ENCODE measurements at regions not wholly inside any gene's neighbourhood (a gene's known extent, or its start where the extent isn't known, plus 50 kb on each side); places are given as distances from the start of the nearest gene placed in this dataset.

- Histone ChIP-seq H3K27ac (ENCODE audit: low read depth, low read length, poor library complexity, severe bottlenecking) (no peak overlapping the region), H3K27me3 (ENCODE audit: insufficient read depth, low read length) (no peaks in the 10 kb centered on the region), H3K9me3 (ENCODE audit: low read length) (no peaks in the 10 kb centered on the region), H3K4me3 (ENCODE audit: low read depth, low read length, poor library complexity, severe bottlenecking) (no peak overlapping the region), H3F3A (ENCODE audit: insufficient read depth, low read length) (no peaks in the 10 kb centered on the region), H3K79me2 (ENCODE audit: insufficient read depth, low read length) (no peaks in the 10 kb centered on the region), H3K36me3 (ENCODE audit: insufficient read depth, low read length) (no peaks in the 10 kb centered on the region), H3K9ac (ENCODE audit: low read length) (no peak overlapping the region), H4K20me1 (ENCODE audit: insufficient read depth, low read length) (no peaks in the 10 kb centered on the region), H3K9me2 (ENCODE audit: low read depth, low read length) (no peaks in the 10 kb centered on the region), H2AFZ (ENCODE audit: low read length) (no peak overlapping the region), H3K4me2 (ENCODE audit: low read length) (no peak overlapping the region), H3K4me1 (ENCODE audit: insufficient read depth, low read length, severe bottlenecking) (no peaks in the 10 kb centered on the region)
- TF ChIP-seq CTCF (IDR thresholded peaks at IDR 0.05; ENCODE audit: low read length) (no peak), EZH2 (IDR thresholded peaks at IDR 0.05; ENCODE audit: borderline replicate concordance, low read length) (no peak)
These were observed 244.3 kb upstream of the NR2F2 start for GRCh38 chr15:96086164-96086563.

DNA sequence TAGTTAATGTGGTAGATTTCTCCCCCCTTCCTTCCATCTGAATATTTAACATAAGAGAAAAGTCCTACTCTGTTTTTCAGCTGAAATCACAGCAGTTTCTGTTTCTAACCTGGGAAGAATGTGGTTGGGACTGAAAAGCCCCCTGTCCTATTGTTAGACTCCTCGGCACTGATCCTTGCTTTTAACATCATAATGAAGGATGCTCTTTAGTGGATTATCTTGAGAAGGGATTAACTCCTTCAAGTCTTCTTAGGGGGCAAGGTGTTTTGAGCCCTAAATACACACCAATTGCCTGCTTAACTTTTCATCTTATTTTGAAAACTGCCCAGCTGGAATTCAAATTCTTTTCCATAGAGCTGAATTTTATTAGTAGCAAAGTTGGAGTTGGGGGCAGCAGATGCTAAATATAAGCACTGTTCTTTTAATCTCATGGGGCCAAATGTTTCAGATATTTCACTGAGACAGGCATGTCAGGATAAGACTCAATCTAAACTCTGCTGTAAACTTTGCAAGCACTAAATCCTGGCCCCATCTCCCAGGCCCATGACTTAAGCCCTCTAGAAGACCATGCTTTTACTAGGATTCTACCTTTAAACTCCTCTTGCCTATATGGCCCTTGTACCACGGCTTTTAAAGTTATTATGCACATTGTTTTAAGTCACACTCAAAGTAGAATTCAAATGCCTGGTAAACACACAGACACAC is 243.2 kb upstream of the NR2F2 start:
- Histone ChIP-seq H3K27ac (ENCODE audit: low read depth, low read length, poor library complexity, severe bottlenecking) (no peak overlapping the region), H3F3A (ENCODE audit: insufficient read depth, low read length) (no peaks in the 10 kb centered on the region), H3K4me1 (ENCODE audit: insufficient read depth, low read length, severe bottlenecking) (no peaks in the 10 kb centered on the region), H4K20me1 (ENCODE audit: insufficient read depth, low read length) (no peaks in the 10 kb centered on the region), H3K9me2 (ENCODE audit: low read depth, low read length) (no peaks in the 10 kb centered on the region), H3K4me3 (ENCODE audit: low read depth, low read length, poor library complexity, severe bottlenecking) (no peak overlapping the region), H2AFZ (ENCODE audit: low read length) (no peak overlapping the region), H3K27me3 (ENCODE audit: insufficient read depth, low read length) (no peaks in the 10 kb centered on the region), H3K4me2 (ENCODE audit: low read length) (no peak overlapping the region), H3K79me2 (ENCODE audit: insufficient read depth, low read length) (no peaks in the 10 kb centered on the region), H3K36me3 (ENCODE audit: insufficient read depth, low read length) (no peaks in the 10 kb centered on the region), H3K9me3 (ENCODE audit: low read length) (no peaks in the 10 kb centered on the region), H3K9ac (ENCODE audit: low read length) (no peak overlapping the region)
- no peak for TF ChIP-seq CTCF (IDR thresholded peaks at IDR 0.05; ENCODE audit: low read length)
- no peak for TF ChIP-seq EZH2 (IDR thresholded peaks at IDR 0.05; ENCODE audit: borderline replicate concordance, low read length)

- H2AFZ ChIP-seq (ENCODE audit: low read length) = no peak overlapping the region
- H3K36me3 ChIP-seq (ENCODE audit: insufficient read depth, low read length) = no peaks in the 10 kb centered on the region
- no peaks in the 10 kb centered on the region for H3F3A ChIP-seq (ENCODE audit: insufficient read depth, low read length)
- H3K4me1 ChIP-seq (ENCODE audit: insufficient read depth, low read length, severe bottlenecking) = no peaks in the 10 kb centered on the region
- H3K9ac ChIP-seq (ENCODE audit: low read length) = no peak overlapping the region
- no peaks in the 10 kb centered on the region for H3K9me2 ChIP-seq (ENCODE audit: low read depth, low read length)
- H3K4me2 ChIP-seq (ENCODE audit: low read length) = no peak overlapping the region
- no peaks in the 10 kb centered on the region for H4K20me1 ChIP-seq (ENCODE audit: insufficient read depth, low read length)
- TF ChIP-seq EZH2 (IDR thresholded peaks at IDR 0.05; ENCODE audit: borderline replicate concordance, low read length) (no peak), CTCF (IDR thresholded peaks at IDR 0.05; ENCODE audit: low read length) (no peak)
- H3K9me3 ChIP-seq (ENCODE audit: low read length) = no peaks in the 10 kb centered on the region
- H3K79me2 ChIP-seq (ENCODE audit: insufficient read depth, low read length) = no peaks in the 10 kb centered on the region
- H3K4me3 ChIP-seq (ENCODE audit: low read depth, low read length, poor library complexity, severe bottlenecking) = no peak overlapping the region
- H3K27me3 ChIP-seq (ENCODE audit: insufficient read depth, low read length) = no peaks in the 10 kb centered on the region
- no peak overlapping the region for H3K27ac ChIP-seq (ENCODE audit: low read depth, low read length, poor library complexity, severe bottlenecking)
These were observed 241.8 kb upstream of the NR2F2 start for GRCh38 chr15:96088650-96089049.
